GM12892 (cell line): ENCODE measurements at regions not wholly inside any gene's neighbourhood (a gene's known extent, or its start where the extent isn't known, plus 50 kb on each side); places are given as distances from the start of the nearest gene placed in this dataset.

Experiments
- POLR2A ChIP-seq: IDR thresholded peaks from 2 replicates; pipeline ENCODE4 v1.6.1; 2011; ENCODE audit warnings: low read depth, low read length, control low read depth
- POLR2AphosphoS5 ChIP-seq: IDR thresholded peaks from 2 replicates; pipeline ENCODE4 v1.6.1; 2011; ENCODE audit warnings: low read depth, low read length, control low read depth

- no peak for TF ChIP-seq POLR2A
- no peak for TF ChIP-seq POLR2AphosphoS5
These were observed 255.1 kb downstream of the OTUD1 start for GRCh38 chr10:23693925-23694324.
